IMR-90 (cell line): ENCODE measurements at regions not wholly inside any gene's neighbourhood (a gene's known extent, or its start where the extent isn't known, plus 50 kb on each side); places are given as distances from the start of the nearest gene placed in this dataset.

ENCODE experiments used
- ATAC-seq: fragments of 200-7000 bp; cut with Tn5 transposase; 2 replicates; pipeline ENCODE4 v1.9.1; 2020; ENCODE audit warnings: low read depth, mild to moderate bottlenecking, moderate library complexity
- BruUV-seq: library from RNA; stranded (reverse); fragments of 400-500 nt; replicated peaks from 2 replicates; lab custom pipeline; 2021; lab: Mats Ljungman, UMichigan
- CTCF ChIA-PET: fragments of 300-600 bp; formaldehyde crosslinking; extraction: SDS; loops from one replicate; lab custom pipeline; 2021; ENCODE audit warnings: antibody characterized with exemption; lab: Yijun Ruan, JAX
- POLR2A ChIA-PET: fragments of 300-600 bp; sonication (Branson Sonifier 250); formaldehyde crosslinking; loops from one replicate; lab custom pipeline; 2022; ENCODE audit warnings: antibody characterized with exemption; ENCODE audit not compliant: unreplicated experiment; lab: Charles Lee
- DNase-seq: peaks from one replicate; pipeline ENCODE4 v3.0.0; 2013
- H2AFZ ChIP-seq: replicated peaks from 2 replicates; pipeline ENCODE3; 2013; ENCODE audit warnings: low read length, mild to moderate bottlenecking; ENCODE audit not compliant: poor library complexity
- H2AK5ac ChIP-seq: 2 replicates; pipeline ENCODE4 v1.6.1; 2013; ENCODE audit warnings: low read depth, low read length, inconsistent platforms
- H2AK9ac ChIP-seq: replicated peaks from 2 replicates; pipeline ENCODE3; 2013; ENCODE audit warnings: mild to moderate bottlenecking, low read depth, low read length, moderate library complexity; ENCODE audit not compliant: poor library complexity
- H2BK120ac ChIP-seq: 2 replicates; pipeline ENCODE4 v1.6.1; 2013; ENCODE audit warnings: low read depth, low read length, inconsistent platforms
- H2BK15ac ChIP-seq: 3 replicates; pipeline ENCODE4 v1.6.1; 2013; ENCODE audit warnings: low read depth, low read length, inconsistent platforms
- H2BK20ac ChIP-seq: 2 replicates; pipeline ENCODE4 v1.6.1; 2013; ENCODE audit warnings: low read depth, mild to moderate bottlenecking, inconsistent platforms, low read length, moderate library complexity
- H2BK5ac ChIP-seq: 2 replicates; pipeline ENCODE4 v1.6.1; 2013; ENCODE audit warnings: mild to moderate bottlenecking, low read depth, low read length, inconsistent platforms; ENCODE audit not compliant: poor library complexity, severe bottlenecking
- H3K14ac ChIP-seq: replicated peaks from 2 replicates; pipeline ENCODE4 v1.6.1; 2013; ENCODE audit warnings: low read depth, low read length, inconsistent platforms
- H3K18ac ChIP-seq: 2 replicates; pipeline ENCODE4 v1.6.1; 2013; ENCODE audit warnings: low read depth, low read length, control low read depth
- H3K23ac ChIP-seq: 2 replicates; pipeline ENCODE4 v1.6.1; 2013; ENCODE audit warnings: low read depth, low read length, inconsistent platforms
- H3K27ac ChIP-seq: 2 replicates; pipeline ENCODE4 v1.5.1; 2013; ENCODE audit warnings: mild to moderate bottlenecking, control low read depth, low read length; ENCODE audit not compliant: insufficient read depth
- H3K27me3 ChIP-seq: 2 replicates; pipeline ENCODE4 v1.6.1; 2013; ENCODE audit warnings: low read length; ENCODE audit not compliant: control insufficient read depth, insufficient read depth
- H3K36me3 ChIP-seq: 2 replicates; pipeline ENCODE4 v1.6.1; 2013; ENCODE audit warnings: low read length, mixed read lengths; ENCODE audit not compliant: control insufficient read depth, insufficient read depth
- H3K4ac ChIP-seq: 2 replicates; pipeline ENCODE4 v1.6.1; 2013; ENCODE audit warnings: low read depth, low read length, inconsistent platforms
- H3K4me1 ChIP-seq: 2 replicates; pipeline ENCODE4 v1.6.1; 2013; ENCODE audit warnings: low read length, mixed read lengths; ENCODE audit not compliant: control insufficient read depth, insufficient read depth
- H3K4me2 ChIP-seq: 2 replicates; pipeline ENCODE4 v1.6.1; 2013; ENCODE audit warnings: low read depth, mild to moderate bottlenecking, control low read depth, low read length, moderate library complexity
- H3K4me3 ChIP-seq: 2 replicates; pipeline ENCODE4 v1.5.1; 2013; ENCODE audit warnings: low read depth, mild to moderate bottlenecking, control low read depth, low read length, moderate library complexity; ENCODE audit not compliant: insufficient read depth
- H3K56ac ChIP-seq: 2 replicates; pipeline ENCODE4 v1.6.1; 2013; ENCODE audit warnings: low read length, inconsistent platforms; ENCODE audit not compliant: insufficient read depth; ENCODE audit errors: extremely low read depth
- H3K79me1 ChIP-seq, 2 experiments: 2 replicates each; pipeline ENCODE4 v1.6.1; 2013; ENCODE audit warnings: low read length in 2 of 2, inconsistent platforms in 1 of 2, low read depth in 1 of 2
- H3K9ac ChIP-seq: 2 replicates; pipeline ENCODE4 v1.6.1; 2013; ENCODE audit warnings: low read depth, low read length, control low read depth
- H3K9me1 ChIP-seq: 2 replicates; pipeline ENCODE4 v1.6.1; 2013; ENCODE audit warnings: low read length, inconsistent platforms; ENCODE audit not compliant: insufficient read depth
- H3K9me3 ChIP-seq: 2 replicates; pipeline ENCODE4 v1.6.1; 2013; ENCODE audit warnings: low read length; ENCODE audit not compliant: control insufficient read depth, insufficient read depth
- H4K20me1 ChIP-seq: 2 replicates; pipeline ENCODE4 v1.6.1; 2013; ENCODE audit warnings: low read length, inconsistent platforms; ENCODE audit not compliant: insufficient read depth
- H4K5ac ChIP-seq: 2 replicates; pipeline ENCODE4 v1.6.1; 2013; ENCODE audit warnings: mild to moderate bottlenecking, low read depth, low read length, control low read depth
- H4K8ac ChIP-seq, 2 experiments: 2 replicates each; pipeline ENCODE4 v1.6.1; 2013; ENCODE audit warnings: low read depth in 2 of 2, low read length in 2 of 2, control low read depth in 1 of 2, inconsistent platforms in 1 of 2
- H4K91ac ChIP-seq: 2 replicates; pipeline ENCODE4 v1.6.1; 2013; ENCODE audit warnings: low read depth, low read length, inconsistent platforms; ENCODE audit not compliant: insufficient read depth
- FOS ChIP-seq: fragments of 150-350 bp; IDR thresholded peaks from 2 replicates; pipeline ENCODE4 v1.6.1; 2016; ENCODE audit warnings: low read depth, low read length
- MAFK ChIP-seq: IDR thresholded peaks from 2 replicates; pipeline ENCODE4 v1.6.1; 2012; ENCODE audit warnings: low read depth, low read length, improper control_type of control experiment
- MAZ ChIP-seq: IDR thresholded peaks from 2 replicates; pipeline ENCODE4 v1.6.1; 2012; ENCODE audit warnings: low read depth, mild to moderate bottlenecking, low read length, improper control_type of control experiment, moderate library complexity, borderline replicate concordance
- MXI1 ChIP-seq: IDR thresholded peaks from 2 replicates; pipeline ENCODE4 v1.6.1; 2012; ENCODE audit warnings: low read depth, mild to moderate bottlenecking, low read length, moderate library complexity, borderline replicate concordance
- POLR2A ChIP-seq: IDR thresholded peaks from 2 replicates; pipeline ENCODE4 v1.6.1; 2012; ENCODE audit warnings: mild to moderate bottlenecking, low read depth, low read length
- RAD21 ChIP-seq: IDR thresholded peaks from 2 replicates; pipeline ENCODE4 v1.6.1; 2012; ENCODE audit warnings: low read length, improper control_type of control experiment
- RCOR1 ChIP-seq: IDR thresholded peaks from 2 replicates; pipeline ENCODE4 v1.6.1; 2012; ENCODE audit warnings: mild to moderate bottlenecking, low read length, improper control_type of control experiment; ENCODE audit not compliant: insufficient replicate concordance
- SMC3 ChIP-seq: fragments of 150-350 bp; IDR thresholded peaks from 2 replicates; pipeline ENCODE4 v1.6.1; 2016; ENCODE audit warnings: low read depth, mild to moderate bottlenecking, antibody characterized with exemption, low read length, moderate library complexity
- USF2 ChIP-seq: fragments of 150-350 bp; IDR thresholded peaks from 2 replicates; pipeline ENCODE4 v1.6.1; 2017; ENCODE audit warnings: mild to moderate bottlenecking, antibody characterized with exemption, low read length, low read depth
- WGBS, 2 experiments: methylation state at CpG; one replicate each; pipeline versions ENCODE4 v1.1.5 to v1.1.7; 2013; ENCODE audit warnings: missing lambda C conversion rate in 2 of 2; ENCODE audit not compliant: insufficient read length in 1 of 2; ENCODE audit errors: extremely low coverage in 2 of 2; 5-methylcytosine and 5-hydroxymethylcytosine counted together
- dilution Hi-C: fragments of 300-500 bp; cut with HindIII; formaldehyde crosslinking; loops from one replicate; pipeline ENCODE4 v1.14.3; 2018; ENCODE audit warnings: low sequenced_read_pairs; ENCODE audit not compliant: unreplicated experiment
- in situ Hi-C: fragments of 300-500 bp; cut with MboI; formaldehyde crosslinking; loops from 3 replicates; pipeline ENCODE4 v1.14.3; 2019; ENCODE audit warnings: low sequenced_read_pairs, inconsistent platforms, mixed read lengths
- intact Hi-C: fragments of 100-400 bp; cut with micrococcal nuclease; formaldehyde crosslinking; loops from 2 replicates; pipeline ENCODE4 v1.10.0; 2022
- TF ChIP-seq, protein P1 (sequence below): conservative IDR thresholded peaks from 2 replicates; pipeline ENCODE4 v1.5.1; 2012; ENCODE audit warnings: mild to moderate bottlenecking, low read depth, low read length, improper control_type of control experiment
- TF ChIP-seq, protein P2 (sequence below): fragments of 150-350 bp; IDR thresholded peaks from 2 replicates; pipeline ENCODE4 v1.6.1; 2016; ENCODE audit warnings: low read depth, mild to moderate bottlenecking, low read length, moderate library complexity, borderline replicate concordance

DNA sequence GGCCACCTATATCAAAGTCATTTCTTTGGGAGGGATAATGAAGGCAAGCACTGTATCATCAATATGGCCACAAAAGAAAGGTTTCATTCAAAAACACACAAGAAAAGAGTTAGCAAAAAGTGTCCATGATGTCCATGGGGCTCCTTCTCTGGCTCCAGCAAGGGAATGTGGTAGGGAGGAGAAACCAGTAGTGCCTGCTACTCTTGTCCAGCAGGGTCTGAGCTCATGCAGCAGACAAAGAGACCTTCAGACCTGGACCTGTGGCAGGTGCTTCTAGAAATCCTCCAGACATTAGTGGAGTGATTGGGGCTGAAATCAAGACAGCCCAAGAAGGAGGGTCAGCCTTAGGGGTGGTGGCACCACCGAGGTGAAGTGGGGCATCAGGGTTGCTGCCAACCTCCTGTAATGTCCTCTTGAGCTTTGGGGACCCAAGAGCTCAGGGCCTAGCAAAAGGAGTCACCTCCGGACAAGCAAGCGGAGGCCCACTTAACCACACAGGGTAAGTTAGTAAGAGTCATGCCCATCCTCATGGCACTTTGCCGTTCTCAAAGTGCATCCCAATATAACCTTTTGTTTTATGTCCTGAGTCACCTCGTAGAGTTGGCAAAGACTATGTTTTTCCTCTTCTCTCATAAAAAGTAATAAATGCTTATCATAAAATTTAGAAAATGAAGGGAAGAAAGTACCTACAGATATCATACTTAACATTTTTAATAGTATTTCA lies 112.6 kb upstream of the YPEL5 start:
- ChIA-PET POLR2A (no interaction called here), CTCF (no interaction called here)
- TF ChIP-seq POLR2A = no peak
- TF ChIP-seq USF2 = no peak
- TF ChIP-seq RAD21 = no peak
- no peak for TF ChIP-seq MAFK
- no peak for TF ChIP-seq FOS
- TF ChIP-seq, protein P1, sequence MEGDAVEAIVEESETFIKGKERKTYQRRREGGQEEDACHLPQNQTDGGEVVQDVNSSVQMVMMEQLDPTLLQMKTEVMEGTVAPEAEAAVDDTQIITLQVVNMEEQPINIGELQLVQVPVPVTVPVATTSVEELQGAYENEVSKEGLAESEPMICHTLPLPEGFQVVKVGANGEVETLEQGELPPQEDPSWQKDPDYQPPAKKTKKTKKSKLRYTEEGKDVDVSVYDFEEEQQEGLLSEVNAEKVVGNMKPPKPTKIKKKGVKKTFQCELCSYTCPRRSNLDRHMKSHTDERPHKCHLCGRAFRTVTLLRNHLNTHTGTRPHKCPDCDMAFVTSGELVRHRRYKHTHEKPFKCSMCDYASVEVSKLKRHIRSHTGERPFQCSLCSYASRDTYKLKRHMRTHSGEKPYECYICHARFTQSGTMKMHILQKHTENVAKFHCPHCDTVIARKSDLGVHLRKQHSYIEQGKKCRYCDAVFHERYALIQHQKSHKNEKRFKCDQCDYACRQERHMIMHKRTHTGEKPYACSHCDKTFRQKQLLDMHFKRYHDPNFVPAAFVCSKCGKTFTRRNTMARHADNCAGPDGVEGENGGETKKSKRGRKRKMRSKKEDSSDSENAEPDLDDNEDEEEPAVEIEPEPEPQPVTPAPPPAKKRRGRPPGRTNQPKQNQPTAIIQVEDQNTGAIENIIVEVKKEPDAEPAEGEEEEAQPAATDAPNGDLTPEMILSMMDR = no peak
- TF ChIP-seq MXI1 = no peak
- TF ChIP-seq, protein P2, sequence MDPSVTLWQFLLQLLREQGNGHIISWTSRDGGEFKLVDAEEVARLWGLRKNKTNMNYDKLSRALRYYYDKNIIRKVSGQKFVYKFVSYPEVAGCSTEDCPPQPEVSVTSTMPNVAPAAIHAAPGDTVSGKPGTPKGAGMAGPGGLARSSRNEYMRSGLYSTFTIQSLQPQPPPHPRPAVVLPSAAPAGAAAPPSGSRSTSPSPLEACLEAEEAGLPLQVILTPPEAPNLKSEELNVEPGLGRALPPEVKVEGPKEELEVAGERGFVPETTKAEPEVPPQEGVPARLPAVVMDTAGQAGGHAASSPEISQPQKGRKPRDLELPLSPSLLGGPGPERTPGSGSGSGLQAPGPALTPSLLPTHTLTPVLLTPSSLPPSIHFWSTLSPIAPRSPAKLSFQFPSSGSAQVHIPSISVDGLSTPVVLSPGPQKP = no peak
- no peak for TF ChIP-seq MAZ
- no peak for TF ChIP-seq RCOR1
- TF ChIP-seq SMC3 = no peak
- H3K4me2 ChIP-seq = no peak overlapping the region
- DNase-seq (no peak), ATAC-seq (no peak)
- no peak overlapping the region for H3K23ac ChIP-seq
- no peaks in the 10 kb centered on the region for H3K9me1 ChIP-seq
- no peak overlapping the region for H3K4ac ChIP-seq
- H3K36me3 ChIP-seq = no peaks in the 10 kb centered on the region
- no peaks in the 10 kb centered on the region for H4K20me1 ChIP-seq
- H2BK5ac ChIP-seq = peak overlapping the region; percentile 19
- no peak overlapping the region for H4K5ac ChIP-seq
- H3K18ac ChIP-seq = no peak overlapping the region
- WGBS, 2 experiments = no CpG with 5 or more reads among the region's 5 CpGs
- no peak overlapping the region for H2BK15ac ChIP-seq
- H3K9ac ChIP-seq = no peak overlapping the region
- no peak overlapping the region for H2AK9ac ChIP-seq
- H3K27ac ChIP-seq = no peak overlapping the region
- no peaks in the 10 kb centered on the region for H3K9me3 ChIP-seq
- no peak overlapping the region for H3K4me3 ChIP-seq
- intact Hi-C loops = no loop called here
- in situ Hi-C loops = no loop called here
- H3K27me3 ChIP-seq = peaks cover 4% of the 10 kb centered on the region
- H4K91ac ChIP-seq = no peak overlapping the region
- no peaks in the 10 kb centered on the region for H3K79me1 ChIP-seq
- H3K14ac ChIP-seq = no peak overlapping the region
- no peak overlapping the region for H2BK20ac ChIP-seq
- dilution Hi-C loops = no loop called here
- H3K56ac ChIP-seq = no peak overlapping the region
- H4K8ac ChIP-seq = no peak overlapping the region
- H2AFZ ChIP-seq = no peak overlapping the region
- no TSS peak for BruUV-seq
- no peaks in the 10 kb centered on the region for H3K4me1 ChIP-seq
- H2AK5ac ChIP-seq = no peak overlapping the region
- H2BK120ac ChIP-seq = no peak overlapping the region
